IMR-90 (cell line): ENCODE measurements at regions not wholly inside any gene's neighbourhood (a gene's known extent, or its start where the extent isn't known, plus 50 kb on each side); places are given as distances from the start of the nearest gene placed in this dataset.

ENCODE experiments used
- ATAC-seq: fragments of 200-7000 bp; cut with Tn5 transposase; 2 replicates; pipeline ENCODE4 v1.9.1; 2020; ENCODE audit warnings: low read depth, mild to moderate bottlenecking, moderate library complexity
- BruUV-seq: library from RNA; stranded (reverse); fragments of 400-500 nt; replicated peaks from 2 replicates; lab custom pipeline; 2021; lab: Mats Ljungman, UMichigan
- CTCF ChIA-PET: fragments of 300-600 bp; formaldehyde crosslinking; extraction: SDS; loops from one replicate; lab custom pipeline; 2021; ENCODE audit warnings: antibody characterized with exemption; lab: Yijun Ruan, JAX
- POLR2A ChIA-PET: fragments of 300-600 bp; sonication (Branson Sonifier 250); formaldehyde crosslinking; loops from one replicate; lab custom pipeline; 2022; ENCODE audit warnings: antibody characterized with exemption; ENCODE audit not compliant: unreplicated experiment; lab: Charles Lee
- DNase-seq: peaks from one replicate; pipeline ENCODE4 v3.0.0; 2013
- H2AFZ ChIP-seq: replicated peaks from 2 replicates; pipeline ENCODE3; 2013; ENCODE audit warnings: low read length, mild to moderate bottlenecking; ENCODE audit not compliant: poor library complexity
- H2AK5ac ChIP-seq: 2 replicates; pipeline ENCODE4 v1.6.1; 2013; ENCODE audit warnings: low read depth, low read length, inconsistent platforms
- H2AK9ac ChIP-seq: replicated peaks from 2 replicates; pipeline ENCODE3; 2013; ENCODE audit warnings: mild to moderate bottlenecking, low read depth, low read length, moderate library complexity; ENCODE audit not compliant: poor library complexity
- H2BK120ac ChIP-seq: 2 replicates; pipeline ENCODE4 v1.6.1; 2013; ENCODE audit warnings: low read depth, low read length, inconsistent platforms
- H2BK15ac ChIP-seq: 3 replicates; pipeline ENCODE4 v1.6.1; 2013; ENCODE audit warnings: low read depth, low read length, inconsistent platforms
- H2BK20ac ChIP-seq: 2 replicates; pipeline ENCODE4 v1.6.1; 2013; ENCODE audit warnings: low read depth, mild to moderate bottlenecking, inconsistent platforms, low read length, moderate library complexity
- H2BK5ac ChIP-seq: 2 replicates; pipeline ENCODE4 v1.6.1; 2013; ENCODE audit warnings: mild to moderate bottlenecking, low read depth, low read length, inconsistent platforms; ENCODE audit not compliant: poor library complexity, severe bottlenecking
- H3K14ac ChIP-seq: replicated peaks from 2 replicates; pipeline ENCODE4 v1.6.1; 2013; ENCODE audit warnings: low read depth, low read length, inconsistent platforms
- H3K18ac ChIP-seq: 2 replicates; pipeline ENCODE4 v1.6.1; 2013; ENCODE audit warnings: low read depth, low read length, control low read depth
- H3K23ac ChIP-seq: 2 replicates; pipeline ENCODE4 v1.6.1; 2013; ENCODE audit warnings: low read depth, low read length, inconsistent platforms
- H3K27ac ChIP-seq: 2 replicates; pipeline ENCODE4 v1.5.1; 2013; ENCODE audit warnings: mild to moderate bottlenecking, control low read depth, low read length; ENCODE audit not compliant: insufficient read depth
- H3K27me3 ChIP-seq: 2 replicates; pipeline ENCODE4 v1.6.1; 2013; ENCODE audit warnings: low read length; ENCODE audit not compliant: control insufficient read depth, insufficient read depth
- H3K36me3 ChIP-seq: 2 replicates; pipeline ENCODE4 v1.6.1; 2013; ENCODE audit warnings: low read length, mixed read lengths; ENCODE audit not compliant: control insufficient read depth, insufficient read depth
- H3K4ac ChIP-seq: 2 replicates; pipeline ENCODE4 v1.6.1; 2013; ENCODE audit warnings: low read depth, low read length, inconsistent platforms
- H3K4me1 ChIP-seq: 2 replicates; pipeline ENCODE4 v1.6.1; 2013; ENCODE audit warnings: low read length, mixed read lengths; ENCODE audit not compliant: control insufficient read depth, insufficient read depth
- H3K4me2 ChIP-seq: 2 replicates; pipeline ENCODE4 v1.6.1; 2013; ENCODE audit warnings: low read depth, mild to moderate bottlenecking, control low read depth, low read length, moderate library complexity
- H3K4me3 ChIP-seq: 2 replicates; pipeline ENCODE4 v1.5.1; 2013; ENCODE audit warnings: low read depth, mild to moderate bottlenecking, control low read depth, low read length, moderate library complexity; ENCODE audit not compliant: insufficient read depth
- H3K56ac ChIP-seq: 2 replicates; pipeline ENCODE4 v1.6.1; 2013; ENCODE audit warnings: low read length, inconsistent platforms; ENCODE audit not compliant: insufficient read depth; ENCODE audit errors: extremely low read depth
- H3K79me1 ChIP-seq, 2 experiments: 2 replicates each; pipeline ENCODE4 v1.6.1; 2013; ENCODE audit warnings: low read length in 2 of 2, inconsistent platforms in 1 of 2, low read depth in 1 of 2
- H3K9ac ChIP-seq: 2 replicates; pipeline ENCODE4 v1.6.1; 2013; ENCODE audit warnings: low read depth, low read length, control low read depth
- H3K9me1 ChIP-seq: 2 replicates; pipeline ENCODE4 v1.6.1; 2013; ENCODE audit warnings: low read length, inconsistent platforms; ENCODE audit not compliant: insufficient read depth
- H3K9me3 ChIP-seq: 2 replicates; pipeline ENCODE4 v1.6.1; 2013; ENCODE audit warnings: low read length; ENCODE audit not compliant: control insufficient read depth, insufficient read depth
- H4K20me1 ChIP-seq: 2 replicates; pipeline ENCODE4 v1.6.1; 2013; ENCODE audit warnings: low read length, inconsistent platforms; ENCODE audit not compliant: insufficient read depth
- H4K5ac ChIP-seq: 2 replicates; pipeline ENCODE4 v1.6.1; 2013; ENCODE audit warnings: mild to moderate bottlenecking, low read depth, low read length, control low read depth
- H4K8ac ChIP-seq, 2 experiments: 2 replicates each; pipeline ENCODE4 v1.6.1; 2013; ENCODE audit warnings: low read depth in 2 of 2, low read length in 2 of 2, control low read depth in 1 of 2, inconsistent platforms in 1 of 2
- H4K91ac ChIP-seq: 2 replicates; pipeline ENCODE4 v1.6.1; 2013; ENCODE audit warnings: low read depth, low read length, inconsistent platforms; ENCODE audit not compliant: insufficient read depth
- CEBPB ChIP-seq: IDR thresholded peaks from 2 replicates; pipeline ENCODE4 v1.6.1; 2012; ENCODE audit warnings: low read depth, low read length, improper control_type of control experiment
- MAFK ChIP-seq: IDR thresholded peaks from 2 replicates; pipeline ENCODE4 v1.6.1; 2012; ENCODE audit warnings: low read depth, low read length, improper control_type of control experiment
- NFE2L2 ChIP-seq: fragments of 150-350 bp; IDR thresholded peaks from 2 replicates; pipeline ENCODE4 v1.6.1; 2016; ENCODE audit warnings: low read depth, mild to moderate bottlenecking, low read length
- RAD21 ChIP-seq: IDR thresholded peaks from 2 replicates; pipeline ENCODE4 v1.6.1; 2012; ENCODE audit warnings: low read length, improper control_type of control experiment
- RCOR1 ChIP-seq: IDR thresholded peaks from 2 replicates; pipeline ENCODE4 v1.6.1; 2012; ENCODE audit warnings: mild to moderate bottlenecking, low read length, improper control_type of control experiment; ENCODE audit not compliant: insufficient replicate concordance
- WGBS, 2 experiments: methylation state at CpG; one replicate each; pipeline versions ENCODE4 v1.1.5 to v1.1.7; 2013; ENCODE audit warnings: missing lambda C conversion rate in 2 of 2; ENCODE audit not compliant: insufficient read length in 1 of 2; ENCODE audit errors: extremely low coverage in 2 of 2; 5-methylcytosine and 5-hydroxymethylcytosine counted together
- dilution Hi-C: fragments of 300-500 bp; cut with HindIII; formaldehyde crosslinking; loops from one replicate; pipeline ENCODE4 v1.14.3; 2018; ENCODE audit warnings: low sequenced_read_pairs; ENCODE audit not compliant: unreplicated experiment
- in situ Hi-C: fragments of 300-500 bp; cut with MboI; formaldehyde crosslinking; loops from 3 replicates; pipeline ENCODE4 v1.14.3; 2019; ENCODE audit warnings: low sequenced_read_pairs, inconsistent platforms, mixed read lengths
- intact Hi-C: fragments of 100-400 bp; cut with micrococcal nuclease; formaldehyde crosslinking; loops from 2 replicates; pipeline ENCODE4 v1.10.0; 2022

DNA sequence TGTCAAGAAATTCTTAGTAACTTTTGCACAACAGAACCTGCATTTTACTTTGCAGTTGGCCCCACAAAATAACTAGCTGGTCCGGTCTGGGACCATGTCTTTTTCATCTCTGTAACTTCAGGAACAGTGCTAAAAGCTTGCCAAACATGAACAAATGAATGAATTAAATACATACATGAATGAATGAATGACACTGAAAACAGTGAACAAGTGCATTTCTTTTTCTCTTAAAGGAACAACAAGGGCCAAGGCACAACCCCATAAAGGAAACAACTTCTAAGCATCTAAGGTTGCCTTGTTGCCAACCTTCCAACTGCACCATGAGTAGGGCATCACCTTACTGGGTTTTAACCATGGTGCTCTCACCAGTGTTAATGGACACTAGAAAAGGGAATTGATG is 534.4 kb upstream of the PKN2 start:
- Histone ChIP-seq H2BK5ac (no peak overlapping the region), H3K4me3 (no peak overlapping the region), H2BK120ac (no peak overlapping the region), H3K27ac (no peak overlapping the region), H4K5ac (no peak overlapping the region), H2BK20ac (no peak overlapping the region), H3K4ac (no peak overlapping the region), H3K9ac (no peak overlapping the region), H3K4me2 (no peak overlapping the region), H3K56ac (no peak overlapping the region), H3K36me3 (no peaks in the 10 kb centered on the region), H2AK9ac (no peak overlapping the region), H3K14ac (no peak overlapping the region), H3K9me3 (no peaks in the 10 kb centered on the region), H2BK15ac (no peak overlapping the region), H4K91ac (no peak overlapping the region), H4K20me1 (no peaks in the 10 kb centered on the region), H2AK5ac (no peak overlapping the region), H3K79me1 (no peaks in the 10 kb centered on the region), H3K27me3 (no peaks in the 10 kb centered on the region), H3K23ac (no peak overlapping the region), H3K4me1 (no peaks in the 10 kb centered on the region), H2AFZ (no peak overlapping the region), H3K18ac (no peak overlapping the region), H3K9me1 (no peaks in the 10 kb centered on the region), H4K8ac (no peak overlapping the region)
- ATAC-seq (no peak), DNase-seq (no peak)
- TF ChIP-seq NFE2L2 (no peak), RAD21 (no peak), MAFK (no peak), RCOR1 (no peak), CEBPB (no peak)
- dilution Hi-C loops (no loop called here), intact Hi-C loops (no loop called here), in situ Hi-C loops (no loop called here)
- CTCF ChIA-PET, result no interaction called here
- POLR2A ChIA-PET, result no interaction called here
- no TSS peak for BruUV-seq
- WGBS, 2 experiments, result no CpG with 5 or more reads among the region's 1 CpG
